Epithelial cell of prostate (primary cell): ENCODE measurements at regions not wholly inside any gene's neighbourhood (a gene's known extent, or its start where the extent isn't known, plus 50 kb on each side); places are given as distances from the start of the nearest gene placed in this dataset.
"Not testable (repeated sequence)": the region's sequence is repeated elsewhere in the genome, so short reads cannot be mapped to it uniquely, and the experiment has no call there.

Experiments
- DNase-seq: peaks from one replicate; pipeline ENCODE4 v3.0.0-alpha.2; 2011; ENCODE audit warnings: low read depth, low spot score
- H3K27ac ChIP-seq: fragments of 450-650 bp; 2 replicates; pipeline ENCODE4 v1.5.1; 2017; ENCODE audit warnings: mild to moderate bottlenecking

- H3K27ac ChIP-seq, result no peak overlapping the region
- DNase-seq, result no peak
These were observed 165.1 kb downstream of the ANKRD7 start for GRCh38 chr7:118389629-118390028.

- DNase-seq, result no peak
- H3K27ac ChIP-seq, result no peak overlapping the region
These were observed 179.7 kb downstream of the ANKRD7 start for GRCh38 chr7:118404211-118404610.

- no peak for DNase-seq
- no peak overlapping the region for H3K27ac ChIP-seq
These were observed 193.9 kb downstream of the ANKRD7 start for GRCh38 chr7:118418433-118418832.

GRCh38 chr7:118420888-118421287 is 196.4 kb downstream of the ANKRD7 start:
- no peak for DNase-seq
- no peak overlapping the region for H3K27ac ChIP-seq

- no peak overlapping the region for H3K27ac ChIP-seq
- no peak for DNase-seq
These were observed 204.6 kb downstream of the ANKRD7 start for GRCh38 chr7:118429141-118429540.

- H3K27ac ChIP-seq, result no peak overlapping the region
- no peak for DNase-seq
These were observed 212.2 kb downstream of the ANKRD7 start for GRCh38 chr7:118436663-118437062.

- DNase-seq, result not testable (repeated sequence)
These were observed 224.5 kb downstream of the ANKRD7 start for GRCh38 chr7:118449030-118449429.

GRCh38 chr7:118449797-118450567 is 225.5 kb downstream of the ANKRD7 start:
- DNase-seq, result no peak

More at GRCh38 chr7:118449030-118449429, 224.5 kb downstream of the ANKRD7 start:
- not testable (repeated sequence) for H3K27ac ChIP-seq

GRCh38 chr7:118452128-118452527 is 227.6 kb downstream of the ANKRD7 start:
- no peak overlapping the region for H3K27ac ChIP-seq
- DNase-seq, result no peak

More at GRCh38 chr7:118449797-118450567, 225.5 kb downstream of the ANKRD7 start:
- no peak overlapping the region for H3K27ac ChIP-seq

GRCh38 chr7:118467381-118467780 is 242.9 kb downstream of the ANKRD7 start:
- DNase-seq, result no peak
- no peak overlapping the region for H3K27ac ChIP-seq

- H3K27ac ChIP-seq, result no peak overlapping the region
- DNase-seq, result no peak
These were observed 248.1 kb downstream of the ANKRD7 start for GRCh38 chr7:118472581-118472980.

- no peak overlapping the region for H3K27ac ChIP-seq
- DNase-seq, result no peak
These were observed 248.8 kb downstream of the ANKRD7 start for GRCh38 chr7:118473271-118473670.

GRCh38 chr7:118476036-118476435 is 251.5 kb downstream of the ANKRD7 start:
- no peak overlapping the region for H3K27ac ChIP-seq
- no peak for DNase-seq

GRCh38 chr7:118477036-118477435 is 252.5 kb downstream of the ANKRD7 start:
- DNase-seq, result no peak
- no peak overlapping the region for H3K27ac ChIP-seq

- H3K27ac ChIP-seq, result no peak overlapping the region
- DNase-seq, result no peak
These were observed 253.7 kb downstream of the ANKRD7 start for GRCh38 chr7:118478236-118478635.

- no peak overlapping the region for H3K27ac ChIP-seq
- no peak for DNase-seq
These were observed 254.4 kb downstream of the ANKRD7 start for GRCh38 chr7:118478931-118479330.

GRCh38 chr7:118492466-118492865 is 268.0 kb downstream of the ANKRD7 start:
- DNase-seq, result no peak
- no peak overlapping the region for H3K27ac ChIP-seq

GRCh38 chr7:118496138-118496644 is 271.7 kb downstream of the ANKRD7 start:
- no peak overlapping the region for H3K27ac ChIP-seq
- DNase-seq, result no peak

GRCh38 chr7:118502235-118502634 is 277.7 kb downstream of the ANKRD7 start:
- no peak for DNase-seq
- H3K27ac ChIP-seq, result no peak overlapping the region

- no peak for DNase-seq
- no peak overlapping the region for H3K27ac ChIP-seq
These were observed 286.6 kb downstream of the ANKRD7 start for GRCh38 chr7:118511146-118511545.

- no peak overlapping the region for H3K27ac ChIP-seq
- no peak for DNase-seq
These were observed 292.8 kb downstream of the ANKRD7 start for GRCh38 chr7:118517275-118517674.

- DNase-seq, result no peak
- no peak overlapping the region for H3K27ac ChIP-seq
These were observed 300.5 kb downstream of the ANKRD7 start for GRCh38 chr7:118525020-118525419.
